GM23248 (cell line): ENCODE measurements at regions not wholly inside any gene's neighbourhood (a gene's known extent, or its start where the extent isn't known, plus 50 kb on each side); places are given as distances from the start of the nearest gene placed in this dataset.

Experiments
- EZH2 ChIP-seq: fragments of 200-600 bp; sonication (generic); IDR thresholded peaks from 2 replicates; pipeline ENCODE4 v1.6.1; 2018; ENCODE audit warnings: antibody characterized with exemption, mild to moderate bottlenecking; ENCODE audit not compliant: insufficient read depth, poor library complexity, severe bottlenecking
- EZH2phosphoT487 ChIP-seq: fragments of 200-600 bp; sonication (generic); IDR thresholded peaks from 2 replicates; pipeline ENCODE4 v1.6.1; 2018; ENCODE audit warnings: antibody characterized with exemption, moderate library complexity, mild to moderate bottlenecking, low read depth; ENCODE audit not compliant: insufficient read depth

DNA sequence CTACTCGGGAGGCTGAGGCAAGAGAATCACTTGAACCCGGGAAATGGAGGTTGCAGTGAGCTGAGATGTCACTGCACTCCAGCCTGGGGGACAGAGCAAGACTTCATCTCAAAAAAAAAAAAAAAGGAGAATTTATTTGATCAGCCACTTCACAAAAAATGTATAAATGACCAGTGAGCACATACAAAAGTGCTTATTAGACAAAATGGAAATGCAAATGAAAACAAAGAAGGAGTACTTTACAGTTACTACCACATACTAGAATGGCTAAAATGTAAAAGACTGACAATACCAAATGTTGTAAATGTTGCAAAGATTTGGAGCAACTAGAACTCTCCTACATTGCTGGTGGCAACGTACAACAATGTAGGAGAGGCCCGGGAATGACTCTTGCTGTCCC lies 241.8 kb upstream of the SOX9 start:
- no peak for TF ChIP-seq EZH2phosphoT487
- TF ChIP-seq EZH2, result no peak
